ENCODE measurements at regions not wholly inside any gene's neighbourhood (a gene's known extent, or its start where the extent isn't known, plus 50 kb on each side); places are given as distances from the start of the nearest gene placed in this dataset.

DNA sequence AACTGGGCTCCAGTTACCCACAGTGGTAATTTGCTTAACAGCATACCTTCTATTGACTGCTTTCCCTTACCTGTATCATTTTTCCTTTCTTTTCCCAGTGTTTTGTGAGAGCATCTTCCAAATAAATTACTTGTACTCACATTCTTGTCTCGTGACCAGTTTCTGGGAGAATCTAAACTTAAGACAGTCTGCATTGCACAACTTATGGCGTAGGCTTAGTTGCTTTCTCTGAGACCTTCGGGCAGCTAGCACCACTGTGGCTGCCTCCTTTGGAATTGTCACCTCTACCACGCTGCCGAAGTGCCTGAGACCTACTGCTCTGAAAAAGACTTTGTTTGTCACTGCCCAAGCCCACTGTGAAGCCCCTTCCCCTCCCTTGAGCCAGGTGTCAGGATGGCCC, 188.1 kb upstream of the BMP2 start:
- Histone ChIP-seq H3K36me3 (no peaks in the 10 kb centered on the region), H3K4me3 (no peak overlapping the region), H3K4me1 (peaks cover 0 to 24% (median 4%) of the 10 kb centered on the region in 6 donors), H3K27ac (no peak overlapping the region), H3K9me3 (no peaks in the 10 kb centered on the region), H3K27me3 (replicated peaks in 1 of 7) (no peaks in the 10 kb centered on the region)
- DNase-seq: no peak
- intact Hi-C loops (cut with DNase I; ENCODE audit: low total_unique reads): loop anchor here (10.0 kb wide), 1 partner anchor 245 kb away; no protein-coding TSS in a partner anchor
- TF ChIP-seq POLR2AphosphoS5 (IDR thresholded peaks at IDR 0.05) (no peak), POLR2A (IDR thresholded peaks at IDR 0.05) (no peak)
- TF ChIP-seq, protein P1, sequence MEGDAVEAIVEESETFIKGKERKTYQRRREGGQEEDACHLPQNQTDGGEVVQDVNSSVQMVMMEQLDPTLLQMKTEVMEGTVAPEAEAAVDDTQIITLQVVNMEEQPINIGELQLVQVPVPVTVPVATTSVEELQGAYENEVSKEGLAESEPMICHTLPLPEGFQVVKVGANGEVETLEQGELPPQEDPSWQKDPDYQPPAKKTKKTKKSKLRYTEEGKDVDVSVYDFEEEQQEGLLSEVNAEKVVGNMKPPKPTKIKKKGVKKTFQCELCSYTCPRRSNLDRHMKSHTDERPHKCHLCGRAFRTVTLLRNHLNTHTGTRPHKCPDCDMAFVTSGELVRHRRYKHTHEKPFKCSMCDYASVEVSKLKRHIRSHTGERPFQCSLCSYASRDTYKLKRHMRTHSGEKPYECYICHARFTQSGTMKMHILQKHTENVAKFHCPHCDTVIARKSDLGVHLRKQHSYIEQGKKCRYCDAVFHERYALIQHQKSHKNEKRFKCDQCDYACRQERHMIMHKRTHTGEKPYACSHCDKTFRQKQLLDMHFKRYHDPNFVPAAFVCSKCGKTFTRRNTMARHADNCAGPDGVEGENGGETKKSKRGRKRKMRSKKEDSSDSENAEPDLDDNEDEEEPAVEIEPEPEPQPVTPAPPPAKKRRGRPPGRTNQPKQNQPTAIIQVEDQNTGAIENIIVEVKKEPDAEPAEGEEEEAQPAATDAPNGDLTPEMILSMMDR (IDR thresholded peaks at IDR 0.05 in 8 of 11, conservative IDR thresholded peaks at IDR 0.05 in 3 of 11): no peak
- 79 to 91% (median 85%) methylated on average over 5 of the region's 5 CpGs for WGBS, 5 donors

DNA sequence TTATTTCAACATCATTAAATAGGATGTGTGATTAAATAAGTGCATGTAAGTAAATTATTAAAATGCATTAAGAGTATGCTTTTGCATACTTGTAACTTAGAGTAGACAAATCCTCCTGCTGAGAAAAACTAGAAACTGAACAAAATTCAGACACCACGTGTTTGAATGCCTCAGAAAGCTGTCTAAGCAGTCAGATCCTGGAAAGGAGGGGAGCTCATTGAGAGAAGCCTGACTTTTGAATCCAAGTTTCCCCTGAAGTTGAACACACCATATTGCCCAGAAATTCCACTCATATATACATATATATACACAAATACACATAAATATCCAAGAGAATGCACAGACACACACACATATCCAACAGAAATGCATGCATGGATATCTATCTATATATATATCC, 190.0 kb upstream of the BMP2 start:
- Histone ChIP-seq H3K36me3 (no peaks in the 10 kb centered on the region), H3K27me3 (replicated peaks in 1 of 7) (no peaks in the 10 kb centered on the region), H3K9me3 (no peaks in the 10 kb centered on the region), H3K4me3 (no peak overlapping the region), H3K27ac (no peak overlapping the region), H3K4me1 (peaks cover 0 to 14% (median 2%) of the 10 kb centered on the region in 6 donors)
- DNase-seq: no peak
- WGBS, 5 donors: 50 to 57% (median 54%) methylated on average over 1 of the region's 1 CpG
- intact Hi-C loops (cut with DNase I; ENCODE audit: low total_unique reads): loop anchor here (10.0 kb wide), 1 partner anchor 247 kb away; no protein-coding TSS in a partner anchor
- TF ChIP-seq POLR2A (IDR thresholded peaks at IDR 0.05) (no peak), POLR2AphosphoS5 (IDR thresholded peaks at IDR 0.05) (no peak)
- TF ChIP-seq, protein P1 (IDR thresholded peaks at IDR 0.05 in 8 of 11, conservative IDR thresholded peaks at IDR 0.05 in 3 of 11): no peak

DNA sequence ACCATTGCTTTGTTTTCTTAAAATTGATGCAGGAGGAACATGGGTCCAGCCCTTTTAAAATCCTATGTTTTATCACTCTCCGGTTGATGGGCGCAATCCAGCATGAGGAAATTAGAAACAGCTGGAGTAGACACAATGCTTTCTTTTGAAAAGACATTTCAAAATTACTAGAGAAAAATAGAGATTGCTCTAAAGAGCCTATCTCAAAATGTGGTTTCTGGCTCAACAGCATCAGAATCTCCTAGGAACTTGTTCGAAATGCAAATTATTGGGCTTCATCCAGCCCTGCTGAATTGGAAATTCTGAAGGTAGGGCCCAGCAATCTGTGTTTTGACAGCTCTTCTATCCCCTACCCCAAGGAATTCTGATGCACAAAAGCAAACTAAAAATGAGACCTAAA, 190.8 kb upstream of the BMP2 start:
- no peaks in the 10 kb centered on the region for H3K9me3 ChIP-seq
- TF ChIP-seq, protein P1 (IDR thresholded peaks at IDR 0.05 in 8 of 11, conservative IDR thresholded peaks at IDR 0.05 in 3 of 11): no peak
- no peak for TF ChIP-seq POLR2A (IDR thresholded peaks at IDR 0.05)
- TF ChIP-seq POLR2AphosphoS5 (IDR thresholded peaks at IDR 0.05): no peak

DNA sequence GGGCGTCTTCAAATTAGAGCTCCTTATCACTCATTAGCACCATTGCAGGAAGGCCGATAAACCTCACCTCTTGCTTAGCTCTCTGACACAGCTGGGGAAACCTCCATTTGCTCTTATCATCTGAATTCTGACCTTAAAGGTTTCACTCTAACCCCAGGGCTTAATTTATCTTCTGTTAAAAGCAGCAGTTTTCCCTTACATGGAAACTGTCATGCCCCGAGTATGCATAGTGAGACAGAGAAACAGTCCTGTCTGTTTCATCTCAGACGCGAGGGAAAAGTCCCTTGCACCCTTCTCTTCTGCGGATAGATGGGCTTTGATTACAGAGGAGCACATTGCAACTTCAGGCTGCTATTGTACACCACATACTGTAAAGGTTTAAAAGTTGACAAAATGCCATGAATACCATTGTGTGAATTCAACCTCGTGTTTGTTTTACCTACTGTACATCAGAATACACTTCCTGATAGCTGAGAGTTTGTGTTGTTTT, 191.5 kb upstream of the BMP2 start:
- no peak overlapping the region for H3K4me3 ChIP-seq
- no peaks in the 10 kb centered on the region for H3K9me3 ChIP-seq
- no peak overlapping the region for H3K27ac ChIP-seq
- H3K27me3 ChIP-seq (replicated peaks in 1 of 7): no peaks in the 10 kb centered on the region
- intact Hi-C loops (cut with DNase I; ENCODE audit: low total_unique reads): loop anchor here (10.0 kb wide), 1 partner anchor 249 kb away; no protein-coding TSS in a partner anchor
- TF ChIP-seq, protein P1 (IDR thresholded peaks at IDR 0.05 in 8 of 11, conservative IDR thresholded peaks at IDR 0.05 in 3 of 11): no peak
- TF ChIP-seq POLR2A (IDR thresholded peaks at IDR 0.05): no peak
- TF ChIP-seq POLR2AphosphoS5 (IDR thresholded peaks at IDR 0.05): no peak
- no peak for DNase-seq
- WGBS, 5 donors: 45 to 64% (median 53%) methylated on average over 7 of the region's 7 CpGs
- H3K4me1 ChIP-seq: peaks cover 0 to 14% (median 2%) of the 10 kb centered on the region in 6 donors
- no peaks in the 10 kb centered on the region for H3K36me3 ChIP-seq

More for the DNA sequence above, 190.8 kb upstream of the BMP2 start:
- no peaks in the 10 kb centered on the region for H3K36me3 ChIP-seq
- no peak for DNase-seq
- H3K4me1 ChIP-seq: peaks cover 0 to 14% (median 2%) of the 10 kb centered on the region in 6 donors
- WGBS, 5 donors: 70 to 81% (median 76%) methylated on average over 3 of the region's 3 CpGs
- H3K27ac ChIP-seq: no peak overlapping the region
- no peak overlapping the region for H3K4me3 ChIP-seq
- intact Hi-C loops (cut with DNase I; ENCODE audit: low total_unique reads): loop anchor here (10.0 kb wide), 1 partner anchor 248 kb away; no protein-coding TSS in a partner anchor
- no peaks in the 10 kb centered on the region for H3K27me3 ChIP-seq (replicated peaks in 1 of 7)

Measured in spleen (tissue), 11 donors.